ENCODE measurements at regions not wholly inside any gene's neighbourhood (a gene's known extent, or its start where the extent isn't known, plus 50 kb on each side); places are given as distances from the start of the nearest gene placed in this dataset.
"Not testable (repeated sequence)": the region's sequence is repeated elsewhere in the genome, so short reads cannot be mapped to it uniquely, and the experiment has no call there.

- DNase-seq: no peak
Observed at GRCh38 chr6:119791736-119792135, 442.2 kb upstream of the MAN1A1 start.

DNA sequence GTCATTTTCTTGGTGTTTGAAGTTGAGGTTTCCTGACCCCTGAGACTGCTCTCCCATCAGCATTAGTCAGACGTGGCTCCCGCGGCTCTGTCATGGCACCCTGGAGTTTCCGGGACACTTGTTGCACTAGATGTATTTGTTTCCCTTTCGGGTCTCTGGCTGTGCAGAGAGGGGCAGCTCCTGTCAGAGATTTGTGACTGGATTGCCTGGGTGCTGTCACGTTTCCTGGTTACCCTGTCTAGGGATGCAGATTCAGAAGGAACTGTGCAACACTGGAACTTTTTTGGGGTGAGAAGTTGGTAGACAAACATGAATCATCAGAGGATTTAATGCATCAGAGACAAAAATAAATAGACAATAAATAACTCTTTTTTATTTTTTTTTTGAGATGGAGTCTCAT, 431.8 kb upstream of the MAN1A1 start:
- DNase-seq: no peak

DNA sequence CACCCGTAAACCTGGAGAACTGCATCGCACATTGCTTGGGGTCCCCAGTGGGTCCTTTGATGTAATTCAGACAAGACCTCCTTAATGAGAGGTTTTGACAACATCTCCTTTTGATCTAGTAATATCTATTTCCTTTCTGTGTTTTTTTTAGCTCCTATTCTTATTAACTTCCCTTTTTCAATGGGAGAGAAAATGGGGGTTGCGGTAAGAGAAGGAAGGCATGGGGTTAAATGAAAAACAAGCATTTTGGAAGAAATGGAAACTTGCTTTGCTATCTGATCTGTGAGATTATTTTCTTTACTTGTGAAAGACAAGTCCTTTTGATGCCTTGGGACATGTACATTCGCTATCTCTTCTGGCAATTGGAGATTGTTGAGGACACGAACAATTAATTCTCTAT, 418.6 kb upstream of the MAN1A1 start:
- DNase-seq: no peak

DNA sequence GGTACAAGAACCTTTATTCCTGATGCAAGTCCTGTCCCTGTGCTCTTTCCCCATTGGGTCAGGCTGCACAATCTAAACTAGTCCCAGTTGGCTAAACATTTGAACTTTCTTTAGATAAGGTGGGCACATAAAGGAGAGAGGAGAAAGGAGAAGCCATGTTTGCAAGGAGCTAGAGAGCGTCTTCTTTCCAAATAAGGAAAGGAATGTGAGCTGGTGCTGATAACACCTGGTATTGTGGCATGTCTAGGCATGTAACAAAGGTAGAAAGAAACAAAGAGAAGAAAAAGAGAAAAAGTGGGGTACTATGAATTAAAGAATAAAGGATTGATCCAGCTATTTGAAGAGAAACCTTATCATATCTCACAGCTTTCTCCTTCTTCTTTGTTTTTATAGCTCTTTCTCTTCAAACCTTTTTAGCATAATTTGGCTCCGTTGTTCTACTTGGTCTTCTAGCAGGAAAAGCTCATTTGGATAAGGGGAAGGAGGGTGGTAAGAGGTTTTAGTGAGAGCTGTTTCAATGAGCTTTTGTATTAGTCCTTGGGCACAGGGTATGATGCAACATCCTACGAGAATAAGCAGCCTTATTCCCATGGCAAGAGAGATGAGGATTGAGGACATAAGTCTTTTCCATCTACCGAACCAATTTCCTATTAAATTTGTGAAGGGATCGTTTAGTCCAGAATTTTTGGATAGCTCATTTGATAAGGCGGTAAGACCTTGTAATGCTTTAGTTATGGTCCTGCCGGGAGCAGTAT, 415.5 kb upstream of the MAN1A1 start:
- DNase-seq: no peak

- no peak for DNase-seq
Observed at GRCh38 chr6:119760046-119760445, 410.5 kb upstream of the MAN1A1 start.

GRCh38 chr6:119758385-119758784, 408.8 kb upstream of the MAN1A1 start:
- no peak for DNase-seq

- DNase-seq: no peak
Observed at GRCh38 chr6:119757467-119757866, 407.9 kb upstream of the MAN1A1 start.

- DNase-seq: no peak
Observed at GRCh38 chr6:119749335-119749734, 399.8 kb upstream of the MAN1A1 start.

- not testable (repeated sequence) for DNase-seq
Observed at GRCh38 chr6:119748535-119748934, 399.0 kb upstream of the MAN1A1 start.

DNA sequence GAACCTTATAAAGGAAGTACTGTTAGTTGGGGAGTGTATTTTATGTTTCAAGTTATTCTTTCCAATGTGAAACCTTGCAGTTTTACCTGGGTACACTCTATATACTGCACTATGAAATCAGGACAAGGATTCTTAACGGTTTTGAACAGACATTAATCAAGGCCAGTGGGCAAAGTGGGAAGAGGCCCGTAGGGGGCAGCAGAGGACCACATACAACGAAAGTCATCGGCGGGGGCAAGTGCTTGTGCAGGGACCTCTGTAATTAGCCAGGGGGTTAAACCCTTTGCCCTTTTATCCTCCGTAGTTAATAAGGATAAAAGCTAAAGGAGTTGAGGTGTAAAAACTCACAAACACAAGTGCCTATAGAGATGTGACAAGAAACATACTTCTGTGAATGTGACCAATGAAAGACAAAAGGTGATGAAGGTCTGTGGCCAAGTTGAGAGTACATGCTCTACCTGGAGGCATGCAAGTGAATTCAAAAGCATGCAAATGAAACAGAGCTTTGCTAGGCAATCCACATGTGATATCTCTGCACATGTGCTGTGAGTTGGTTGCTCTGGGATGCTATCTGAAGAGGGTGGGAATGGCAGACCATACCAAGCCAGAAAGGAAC, 392.7 kb upstream of the MAN1A1 start:
- DNase-seq: peak; percentile 42 to 50

DNA sequence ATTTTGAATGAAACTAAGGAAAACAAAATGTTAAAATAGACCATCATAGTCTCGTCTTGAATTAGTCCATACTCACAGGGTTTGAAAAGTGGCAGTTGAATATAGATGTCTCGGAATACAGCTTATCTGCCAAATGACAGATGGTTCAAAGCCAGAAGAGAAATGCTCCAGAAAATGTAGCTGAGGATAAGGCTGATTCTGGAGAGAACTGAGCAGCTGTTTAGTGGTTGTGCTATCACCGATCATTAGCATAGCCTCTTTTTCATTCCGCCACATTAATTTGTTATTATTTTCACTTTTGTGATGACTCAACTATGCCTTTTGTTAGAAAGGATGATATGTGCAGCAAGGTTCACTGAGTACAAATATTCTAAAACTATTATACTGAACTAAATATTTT, 390.2 kb upstream of the MAN1A1 start:
- DNase-seq: no peak

DNA sequence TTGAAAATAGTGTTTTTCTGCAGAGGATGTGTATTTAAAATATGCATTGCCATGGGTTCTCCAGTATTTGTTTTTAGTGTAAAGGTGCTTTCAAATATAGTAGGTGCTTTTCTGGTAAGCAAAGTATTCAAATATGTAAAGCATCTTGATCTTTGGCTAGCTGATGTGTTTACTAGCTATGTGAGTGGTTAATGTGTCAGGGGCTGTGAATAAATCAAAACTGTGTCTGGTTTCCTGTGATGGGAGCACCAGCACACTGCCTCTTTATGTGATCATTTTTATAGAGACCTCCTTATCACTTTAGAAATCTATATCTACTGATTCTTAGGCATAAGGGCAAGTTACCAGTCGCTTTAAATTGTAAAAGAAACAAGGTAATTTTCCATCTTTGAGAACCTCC, 388.9 kb upstream of the MAN1A1 start:
- no peak for DNase-seq

GRCh38 chr6:119736296-119737021, 386.9 kb upstream of the MAN1A1 start:
- DNase-seq: no peak

DNA sequence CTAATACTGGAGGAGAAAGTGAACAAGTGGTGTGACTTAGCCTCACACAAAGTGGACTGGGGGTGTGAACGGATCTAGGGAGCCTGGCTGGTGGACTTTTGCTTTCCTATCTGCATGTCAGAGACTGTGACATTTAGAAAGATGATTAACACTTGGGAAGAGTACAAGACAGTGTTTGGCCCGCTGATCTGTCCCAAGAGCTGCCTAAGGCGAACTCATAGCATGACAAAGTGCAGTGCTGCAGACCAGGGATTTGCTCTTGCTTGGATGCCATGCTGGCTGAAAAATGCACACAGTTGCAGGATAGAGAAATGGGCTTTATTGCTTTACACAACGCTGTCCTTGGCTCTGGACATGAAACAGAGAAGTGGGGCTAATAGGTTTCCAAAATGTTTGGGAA, 386.0 kb upstream of the MAN1A1 start:
- no peak for DNase-seq

- DNase-seq: no peak
Observed at GRCh38 chr6:119734227-119734626, 384.7 kb upstream of the MAN1A1 start.

DNA sequence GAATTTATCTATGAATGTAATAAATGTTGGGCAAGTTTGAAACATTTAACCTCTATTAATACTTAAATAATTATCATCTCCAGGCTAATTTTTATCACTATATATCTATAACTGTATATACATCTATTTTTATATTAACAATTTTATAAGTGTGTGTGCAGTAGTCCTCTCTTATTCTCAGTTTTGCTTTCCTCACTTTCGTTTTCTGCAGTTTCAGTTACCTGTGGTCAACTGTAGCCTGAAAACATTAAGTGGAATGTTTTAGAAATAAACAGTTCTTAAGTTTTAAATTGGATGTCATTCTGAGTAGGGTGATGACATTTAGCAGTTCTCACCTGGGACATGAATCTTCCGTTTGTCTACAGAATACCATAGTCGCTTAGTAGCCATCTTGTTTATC, 379.4 kb upstream of the MAN1A1 start:
- no peak for DNase-seq

DNA sequence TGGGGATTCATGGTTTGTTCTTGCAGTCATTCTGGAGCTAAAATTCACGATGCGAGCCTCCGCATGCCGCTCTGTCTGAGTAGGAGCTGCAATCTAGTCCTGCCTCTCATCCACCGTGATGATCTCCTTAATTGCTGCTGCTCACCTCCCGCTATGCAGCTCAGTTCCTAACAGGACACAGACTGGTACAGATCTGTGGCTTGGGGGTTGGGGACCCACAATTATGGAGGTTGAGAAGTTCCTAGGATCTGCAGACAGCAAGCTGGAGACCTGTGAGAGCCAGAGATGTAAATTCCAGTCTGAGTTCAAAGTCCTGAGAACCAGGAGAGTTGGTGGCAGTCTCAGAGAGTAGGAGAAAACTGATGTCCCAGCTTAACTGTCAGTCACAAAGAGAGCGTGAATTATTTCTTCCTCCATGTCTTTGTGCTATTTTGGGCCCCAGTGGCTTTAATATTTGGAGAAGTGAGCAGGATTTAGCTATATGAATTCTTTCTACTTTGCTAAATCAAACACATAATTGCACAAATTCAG, 378.7 kb upstream of the MAN1A1 start:
- no peak for DNase-seq

DNA sequence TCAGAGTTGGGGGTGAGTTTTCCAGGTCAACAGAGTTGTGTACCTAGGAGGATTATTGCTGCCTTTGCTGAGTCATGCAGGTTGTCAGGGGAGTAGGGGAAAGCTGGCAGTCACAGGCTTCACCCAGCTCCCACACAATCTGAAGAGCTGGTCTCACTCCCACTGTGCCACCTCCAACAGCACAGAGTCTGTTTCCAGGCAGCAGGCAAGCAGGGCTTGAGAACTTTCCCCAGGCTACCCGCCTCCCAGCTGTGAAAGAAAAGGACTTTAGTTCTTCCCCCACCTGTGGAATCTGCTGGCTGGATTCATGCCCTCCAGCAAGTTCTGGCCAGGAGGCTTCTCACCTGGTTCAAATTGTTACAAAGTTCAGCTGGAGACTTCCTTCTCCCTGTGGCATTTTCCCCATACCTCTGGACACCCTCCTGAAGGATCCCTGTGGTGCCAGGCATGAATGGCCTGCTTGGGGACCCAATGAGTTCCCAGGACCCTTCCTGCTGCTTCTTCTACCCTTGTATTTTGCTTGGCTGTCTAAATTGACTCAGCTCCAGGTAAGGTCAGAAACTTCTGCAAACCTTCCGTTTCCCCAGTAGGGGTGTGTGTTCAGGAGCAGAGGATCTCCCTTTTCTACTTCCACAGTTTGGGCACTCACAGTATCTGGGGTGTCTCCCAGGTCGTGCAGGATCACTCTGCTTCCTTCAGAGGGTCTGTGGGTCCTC, 378.1 kb upstream of the MAN1A1 start:
- no peak for DNase-seq

- not testable (repeated sequence) for DNase-seq
Observed at GRCh38 chr6:119726912-119727311, 377.4 kb upstream of the MAN1A1 start.

- no peak for DNase-seq
Observed at GRCh38 chr6:119726086-119726485, 376.5 kb upstream of the MAN1A1 start.

GRCh38 chr6:119720160-119720559, 370.6 kb upstream of the MAN1A1 start:
- DNase-seq: no peak

DNA sequence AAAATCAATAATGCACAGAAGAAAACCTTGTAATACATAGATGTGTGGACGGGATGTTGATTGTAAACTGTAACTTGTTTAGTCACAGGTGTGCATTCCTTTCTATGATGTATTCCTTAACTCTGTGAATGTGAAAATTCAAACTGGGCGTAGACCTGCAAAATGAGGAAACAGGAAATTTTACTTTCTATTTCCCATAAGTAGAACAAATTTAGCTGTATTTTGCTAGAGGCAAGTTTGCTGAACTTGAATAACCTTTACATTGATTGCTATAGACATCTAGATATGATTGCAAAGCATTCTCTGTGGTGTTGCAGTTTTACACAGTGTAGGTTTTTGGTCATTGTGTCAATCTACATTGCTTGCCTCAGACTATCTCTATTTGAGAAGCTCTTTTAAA, 368.4 kb upstream of the MAN1A1 start:
- DNase-seq: no peak

GRCh38 chr6:119716668-119717270, 367.2 kb upstream of the MAN1A1 start:
- DNase-seq: no peak

Data from CD4-positive, alpha-beta T cell treated with Interleukin-4 for 1 hour (primary cell).